IPS DF 6.9 (cell line): ENCODE measurements at regions not wholly inside any gene's neighbourhood (a gene's known extent, or its start where the extent isn't known, plus 50 kb on each side); places are given as distances from the start of the nearest gene placed in this dataset.

Experiments used
- DNase-seq: peaks from one replicate; pipeline ENCODE4 v3.0.0-alpha.2; 2013; ENCODE audit warnings: low read depth, low spot score
- H3K27ac ChIP-seq: one replicate; pipeline ENCODE4 v1.5.1; 2013; ENCODE audit warnings: low read length, control low read depth
- H3K27me3 ChIP-seq: 2 replicates; pipeline ENCODE4 v1.6.1; 2013; ENCODE audit warnings: mild to moderate bottlenecking, low read length; ENCODE audit not compliant: control insufficient read depth, insufficient read depth
- H3K36me3 ChIP-seq: 2 replicates; pipeline ENCODE4 v1.6.1; 2013; ENCODE audit warnings: low read length; ENCODE audit not compliant: control insufficient read depth, insufficient read depth
- H3K4me1 ChIP-seq: 2 replicates; pipeline ENCODE4 v1.6.1; 2013; ENCODE audit warnings: low read length; ENCODE audit not compliant: control insufficient read depth, insufficient read depth
- H3K4me3 ChIP-seq: 2 replicates; pipeline ENCODE4 v1.5.1; 2013; ENCODE audit warnings: mild to moderate bottlenecking, low read length
- H3K9me3 ChIP-seq: 2 replicates; pipeline ENCODE4 v1.6.1; 2013; ENCODE audit warnings: low read length, inconsistent platforms; ENCODE audit not compliant: control insufficient read depth, insufficient read depth
- WGBS: extraction: QIAGEN DNeasy Blood & Tissue Kit; methylation state at CpG from one replicate; pipeline ENCODE4 v1.1.7; 2013; ENCODE audit warnings: mixed read lengths, missing lambda C conversion rate; ENCODE audit not compliant: insufficient read length, insufficient coverage; 5-methylcytosine and 5-hydroxymethylcytosine counted together

DNA sequence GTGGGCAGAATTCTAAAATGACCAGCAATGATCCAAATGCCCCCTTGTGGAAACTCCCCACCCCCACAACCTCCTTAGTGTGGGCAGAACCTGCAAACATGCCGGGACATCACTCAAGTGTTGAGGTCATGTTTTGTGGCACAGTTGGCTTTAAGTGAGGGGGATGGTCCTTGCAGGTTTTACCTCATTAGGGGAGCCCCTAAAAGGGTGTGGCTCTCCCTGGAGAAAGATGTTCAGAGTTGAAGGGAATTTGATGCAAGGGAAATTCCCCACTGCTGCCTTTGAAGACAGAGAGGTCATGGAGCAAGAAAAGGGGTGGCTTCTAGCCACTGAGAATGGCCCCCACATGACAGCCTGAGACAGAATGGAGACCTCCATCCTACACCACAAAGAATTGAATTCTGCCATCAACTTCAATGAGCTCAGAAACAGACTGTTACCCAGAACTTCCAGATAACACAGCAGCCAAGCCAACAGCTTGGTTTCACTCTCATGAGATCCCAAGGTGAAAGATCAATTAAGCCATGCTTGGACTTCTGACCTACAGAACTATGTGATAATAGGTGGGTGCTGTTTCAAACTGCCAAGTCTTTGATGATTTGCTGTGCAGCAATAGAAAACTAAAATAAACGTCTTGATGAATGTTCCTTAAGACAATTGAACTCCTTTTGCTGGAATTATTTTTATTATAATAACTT, 103.4 kb downstream of the MED10 start:
- no peaks in the 10 kb centered on the region for H3K36me3 ChIP-seq
- H3K27me3 ChIP-seq: no peaks in the 10 kb centered on the region
- WGBS: no CpG with 5 or more reads among the region's 2 CpGs

GRCh38 chr5:6273749-6274148, 104.6 kb downstream of the MED10 start:
- Histone ChIP-seq H3K27me3 (no peaks in the 10 kb centered on the region), H3K4me3 (no peak overlapping the region), H3K4me1 (no peaks in the 10 kb centered on the region), H3K9me3 (no peaks in the 10 kb centered on the region), H3K36me3 (no peaks in the 10 kb centered on the region), H3K27ac (no peak overlapping the region)
- no CpG with 5 or more reads among the region's 4 CpGs for WGBS
- no peak for DNase-seq

More for the DNA sequence above, 103.4 kb downstream of the MED10 start:
- H3K4me1 ChIP-seq: no peaks in the 10 kb centered on the region
- no peak overlapping the region for H3K4me3 ChIP-seq
- DNase-seq: no peak
- H3K27ac ChIP-seq: no peak overlapping the region
- H3K9me3 ChIP-seq: no peaks in the 10 kb centered on the region

- no peaks in the 10 kb centered on the region for H3K4me1 ChIP-seq
- H3K27ac ChIP-seq: no peak overlapping the region
- no peak overlapping the region for H3K4me3 ChIP-seq
- H3K27me3 ChIP-seq: no peaks in the 10 kb centered on the region
- DNase-seq: no peak
- no CpG with 5 or more reads among the region's 10 CpGs for WGBS
- H3K36me3 ChIP-seq: no peaks in the 10 kb centered on the region
- no peaks in the 10 kb centered on the region for H3K9me3 ChIP-seq
These were observed 105.1 kb downstream of the MED10 start for GRCh38 chr5:6273090-6273735.

- H3K4me3 ChIP-seq: no peak overlapping the region
- no CpG with 5 or more reads among the region's 7 CpGs for WGBS
These were observed 108.4 kb downstream of the MED10 start for GRCh38 chr5:6269925-6270324.

DNA sequence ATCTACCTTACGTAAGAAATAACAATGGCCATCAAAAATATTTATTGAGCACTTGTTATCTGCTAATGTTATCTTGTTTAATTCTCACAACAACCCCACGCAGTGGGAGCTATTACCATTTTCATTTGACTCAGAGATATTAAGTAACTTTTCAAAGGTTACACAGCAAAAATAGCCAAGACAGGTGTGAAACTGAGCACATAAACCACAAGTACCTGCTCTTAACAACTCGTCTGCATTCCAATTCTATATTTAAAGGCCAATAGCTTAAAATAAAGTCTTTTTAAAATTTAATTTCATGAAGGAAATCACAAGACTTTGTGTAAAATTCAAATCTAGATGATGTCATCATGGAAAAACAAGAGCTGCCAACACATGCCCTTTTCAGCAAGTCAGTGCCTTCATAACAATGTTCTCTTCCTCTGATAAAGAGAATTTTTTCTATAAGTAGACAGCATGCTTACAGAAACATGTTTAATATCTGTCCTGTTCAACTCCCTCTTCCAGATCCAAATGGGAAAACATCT, 111.6 kb downstream of the MED10 start:
- no CpG with 5 or more reads among the region's 3 CpGs for WGBS
- H3K27me3 ChIP-seq: no peaks in the 10 kb centered on the region

More at GRCh38 chr5:6269925-6270324, 108.4 kb downstream of the MED10 start:
- Histone ChIP-seq H3K27ac (no peak overlapping the region), H3K9me3 (no peaks in the 10 kb centered on the region), H3K36me3 (no peaks in the 10 kb centered on the region), H3K27me3 (no peaks in the 10 kb centered on the region), H3K4me1 (no peaks in the 10 kb centered on the region)
- DNase-seq: no peak

DNA sequence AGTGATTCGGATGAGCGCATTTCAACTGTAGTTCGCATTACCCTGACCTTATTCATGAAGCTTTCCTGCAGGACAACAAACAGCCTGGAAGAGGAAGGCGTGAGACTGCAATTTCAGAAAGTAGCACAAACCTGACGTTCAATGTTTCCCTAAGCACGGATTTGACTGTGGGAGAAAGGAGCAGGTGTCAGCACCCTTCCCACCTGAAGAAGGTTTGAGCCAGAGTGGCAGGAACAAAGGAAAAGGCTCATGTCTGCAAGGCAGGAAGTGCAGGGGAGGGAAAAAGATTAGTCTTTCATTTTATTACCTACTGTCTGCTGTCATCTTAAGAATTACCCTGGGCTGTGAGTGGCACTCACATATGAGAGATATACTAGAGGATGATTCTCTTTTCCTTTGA, 114.0 kb downstream of the MED10 start:
- Histone ChIP-seq H3K27me3 (no peaks in the 10 kb centered on the region), H3K4me3 (no peak overlapping the region)

More for the DNA sequence above, 111.6 kb downstream of the MED10 start:
- Histone ChIP-seq H3K36me3 (no peaks in the 10 kb centered on the region), H3K4me1 (no peaks in the 10 kb centered on the region), H3K9me3 (no peaks in the 10 kb centered on the region), H3K27ac (no peak overlapping the region), H3K4me3 (no peak overlapping the region)
- no peak for DNase-seq

GRCh38 chr5:6262651-6263363, 115.5 kb downstream of the MED10 start:
- H3K27me3 ChIP-seq: no peaks in the 10 kb centered on the region
- H3K36me3 ChIP-seq: no peaks in the 10 kb centered on the region
- H3K27ac ChIP-seq: no peak overlapping the region
- no peak for DNase-seq
- WGBS: 100% methylated on average over 1 of the region's 13 CpGs
- H3K4me3 ChIP-seq: no peak overlapping the region
- H3K4me1 ChIP-seq: no peaks in the 10 kb centered on the region
- no peaks in the 10 kb centered on the region for H3K9me3 ChIP-seq

More for the DNA sequence above, 114.0 kb downstream of the MED10 start:
- no peak for DNase-seq
- WGBS: no CpG with 5 or more reads among the region's 6 CpGs
- H3K27ac ChIP-seq: no peak overlapping the region
- H3K4me1 ChIP-seq: no peaks in the 10 kb centered on the region
- H3K36me3 ChIP-seq: no peaks in the 10 kb centered on the region
- H3K9me3 ChIP-seq: no peaks in the 10 kb centered on the region

GRCh38 chr5:6261668-6262067, 116.7 kb downstream of the MED10 start:
- Histone ChIP-seq H3K9me3 (no peaks in the 10 kb centered on the region), H3K4me3 (no peak overlapping the region), H3K27ac (no peak overlapping the region), H3K27me3 (no peaks in the 10 kb centered on the region), H3K4me1 (no peaks in the 10 kb centered on the region), H3K36me3 (no peaks in the 10 kb centered on the region)
- no peak for DNase-seq
- WGBS: no CpG with 5 or more reads among the region's 4 CpGs

- no peak for DNase-seq
- no CpG with 5 or more reads among the region's 3 CpGs for WGBS
- H3K27ac ChIP-seq: no peak overlapping the region
These were observed 117.1 kb downstream of the MED10 start for GRCh38 chr5:6261256-6261655.

GRCh38 chr5:6260846-6261245, 117.5 kb downstream of the MED10 start:
- H3K4me1 ChIP-seq: no peaks in the 10 kb centered on the region
- H3K4me3 ChIP-seq: no peak overlapping the region
- DNase-seq: no peak
- H3K9me3 ChIP-seq: no peaks in the 10 kb centered on the region
- no peaks in the 10 kb centered on the region for H3K36me3 ChIP-seq
- WGBS: no CpG with 5 or more reads among the region's 3 CpGs
- H3K27ac ChIP-seq: no peak overlapping the region
- no peaks in the 10 kb centered on the region for H3K27me3 ChIP-seq

More at GRCh38 chr5:6261256-6261655, 117.1 kb downstream of the MED10 start:
- Histone ChIP-seq H3K9me3 (no peaks in the 10 kb centered on the region), H3K4me3 (no peak overlapping the region), H3K36me3 (no peaks in the 10 kb centered on the region), H3K27me3 (no peaks in the 10 kb centered on the region), H3K4me1 (no peaks in the 10 kb centered on the region)
